GM18867 (cell line): ENCODE measurements at regions not wholly inside any gene's neighbourhood (a gene's known extent, or its start where the extent isn't known, plus 50 kb on each side); places are given as distances from the start of the nearest gene placed in this dataset.
A peak's percentile ranks its signal among the peaks of the same experiment; 100 is the strongest.

Experiments
- ATAC-seq: cut with Tn5 transposase; IDR thresholded peaks from one replicate; pipeline ENCODE4 v1.9.1; 2021; ENCODE audit warnings: mild to moderate bottlenecking, moderate library complexity; ENCODE audit not compliant: unreplicated experiment

GRCh38 chr13:106433066-106433465, 102.4 kb downstream of the EFNB2 start:
- no peak for ATAC-seq

GRCh38 chr13:106432636-106433035, 102.8 kb downstream of the EFNB2 start:
- no peak for ATAC-seq

- ATAC-seq: no peak
Observed at GRCh38 chr13:106426909-106427308, 108.6 kb downstream of the EFNB2 start.

- ATAC-seq: no peak
Observed at GRCh38 chr13:106425661-106426060, 109.8 kb downstream of the EFNB2 start.

GRCh38 chr13:106424805-106425204, 110.7 kb downstream of the EFNB2 start:
- no peak for ATAC-seq

GRCh38 chr13:106423530-106423929, 111.9 kb downstream of the EFNB2 start:
- ATAC-seq: no peak

GRCh38 chr13:106418556-106418955, 116.9 kb downstream of the EFNB2 start:
- ATAC-seq: no peak

GRCh38 chr13:106417467-106418110, 117.9 kb downstream of the EFNB2 start:
- no peak for ATAC-seq

GRCh38 chr13:106416645-106417044, 118.8 kb downstream of the EFNB2 start:
- peak; percentile 44 for ATAC-seq

GRCh38 chr13:106415971-106416370, 119.5 kb downstream of the EFNB2 start:
- ATAC-seq: no peak

GRCh38 chr13:106415442-106415841, 120.0 kb downstream of the EFNB2 start:
- ATAC-seq: no peak

GRCh38 chr13:106407338-106407737, 128.1 kb downstream of the EFNB2 start:
- ATAC-seq: no peak

- ATAC-seq: no peak
Observed at GRCh38 chr13:106405731-106406130, 129.7 kb downstream of the EFNB2 start.

GRCh38 chr13:106403280-106403679, 132.2 kb downstream of the EFNB2 start:
- ATAC-seq: no peak

- ATAC-seq: no peak
Observed at GRCh38 chr13:106402866-106403265, 132.6 kb downstream of the EFNB2 start.

GRCh38 chr13:106401081-106401480, 134.4 kb downstream of the EFNB2 start:
- ATAC-seq: no peak

GRCh38 chr13:106400289-106400688, 135.2 kb downstream of the EFNB2 start:
- no peak for ATAC-seq

GRCh38 chr13:106398289-106398688, 137.2 kb downstream of the EFNB2 start:
- no peak for ATAC-seq

- no peak for ATAC-seq
Observed at GRCh38 chr13:106393776-106394175, 141.7 kb downstream of the EFNB2 start.

GRCh38 chr13:106391681-106392080, 143.8 kb downstream of the EFNB2 start:
- no peak for ATAC-seq

- ATAC-seq: no peak
Observed at GRCh38 chr13:106391271-106391670, 144.2 kb downstream of the EFNB2 start.

GRCh38 chr13:106390367-106390766, 145.1 kb downstream of the EFNB2 start:
- no peak for ATAC-seq

- ATAC-seq: no peak
Observed at GRCh38 chr13:106385654-106386053, 149.8 kb downstream of the EFNB2 start.
